A172 (cell line): ENCODE measurements at regions not wholly inside any gene's neighbourhood (a gene's known extent, or its start where the extent isn't known, plus 50 kb on each side); places are given as distances from the start of the nearest gene placed in this dataset.
"Not testable (repeated sequence)": the region's sequence is repeated elsewhere in the genome, so short reads cannot be mapped to it uniquely, and the experiment has no call there.

Experiments
- DNase-seq: peaks from one replicate; pipeline ENCODE4 v3.0.0-alpha.2; 2015; ENCODE audit warnings: low spot score

DNA sequence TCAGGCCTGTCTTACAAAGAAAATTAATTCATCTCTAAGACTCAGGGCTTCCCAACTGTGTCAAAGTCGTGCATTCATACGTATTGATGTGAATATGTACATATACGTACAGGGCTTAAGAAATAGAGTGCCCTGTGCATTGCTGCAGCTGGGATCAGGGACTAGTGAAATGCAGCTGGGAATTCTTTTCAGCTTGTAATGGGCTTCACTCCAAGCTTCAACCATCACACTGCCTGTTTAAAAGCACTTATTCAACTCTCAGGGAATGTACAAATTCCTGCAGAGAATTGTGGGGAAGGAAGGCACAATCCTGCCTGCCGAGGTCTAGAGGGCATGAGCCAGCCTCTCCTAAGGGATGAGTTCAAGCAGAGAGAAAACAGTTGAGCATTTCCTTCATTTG, 59.6 kb upstream of the MAN2A1 start:
- no peak for DNase-seq

DNA sequence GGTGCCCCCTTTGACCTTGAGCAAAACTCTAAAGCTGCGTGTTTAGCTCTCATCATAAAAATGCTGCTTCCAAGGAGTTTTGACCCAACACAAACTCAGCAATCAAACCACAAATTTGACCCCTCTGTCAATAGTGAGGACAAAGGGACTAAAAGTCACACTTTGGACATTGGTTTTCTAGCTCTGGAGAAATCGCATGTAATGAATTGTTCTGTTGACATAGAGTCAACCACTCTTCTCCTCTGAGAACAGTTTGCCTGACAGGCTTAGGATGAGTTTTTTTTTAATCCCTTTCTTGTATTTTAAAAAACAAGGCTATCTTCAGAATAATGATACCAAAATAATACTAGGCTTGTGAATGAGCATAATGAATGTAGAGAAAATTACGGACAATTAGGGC, 61.1 kb upstream of the MAN2A1 start:
- DNase-seq = no peak

DNA sequence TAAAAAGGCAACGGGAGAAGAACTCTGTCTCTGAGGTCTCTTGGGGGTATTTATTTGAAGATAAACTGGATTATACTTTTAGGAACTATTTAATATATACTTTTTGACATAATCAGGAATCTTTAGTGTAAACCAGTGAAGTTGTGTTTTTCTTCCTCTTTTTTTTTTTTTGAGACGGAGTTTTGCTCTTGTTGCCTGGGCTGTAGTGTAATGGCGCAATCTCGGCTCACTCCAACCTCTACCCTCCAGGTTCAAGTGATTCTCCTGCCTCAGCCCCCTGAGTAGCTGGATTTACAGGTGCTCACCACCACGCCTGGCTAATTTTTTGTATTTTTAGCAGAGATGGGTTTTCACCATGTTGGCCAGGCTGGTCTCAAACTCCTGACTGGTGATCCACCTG, 68.5 kb upstream of the MAN2A1 start:
- not testable (repeated sequence) for DNase-seq

DNA sequence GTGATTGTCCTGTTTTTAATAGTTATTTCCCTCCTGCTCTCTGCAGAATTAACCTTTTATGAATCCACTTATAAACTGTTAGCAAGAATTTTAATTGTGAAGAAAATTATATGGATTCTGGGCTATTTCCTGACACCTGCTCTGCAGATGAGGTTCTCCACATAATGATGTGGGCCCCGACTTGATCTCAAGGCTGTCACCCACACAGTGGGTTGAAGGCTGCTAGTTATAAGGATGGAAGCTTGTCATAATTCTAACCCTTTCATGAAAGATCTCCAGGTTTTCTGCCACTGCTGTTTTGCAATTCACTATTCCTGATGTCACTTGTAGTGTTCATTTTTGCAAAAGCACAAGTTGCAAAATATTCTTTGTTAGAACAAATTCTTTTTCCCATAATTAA, 69.1 kb upstream of the MAN2A1 start:
- DNase-seq = no peak

DNA sequence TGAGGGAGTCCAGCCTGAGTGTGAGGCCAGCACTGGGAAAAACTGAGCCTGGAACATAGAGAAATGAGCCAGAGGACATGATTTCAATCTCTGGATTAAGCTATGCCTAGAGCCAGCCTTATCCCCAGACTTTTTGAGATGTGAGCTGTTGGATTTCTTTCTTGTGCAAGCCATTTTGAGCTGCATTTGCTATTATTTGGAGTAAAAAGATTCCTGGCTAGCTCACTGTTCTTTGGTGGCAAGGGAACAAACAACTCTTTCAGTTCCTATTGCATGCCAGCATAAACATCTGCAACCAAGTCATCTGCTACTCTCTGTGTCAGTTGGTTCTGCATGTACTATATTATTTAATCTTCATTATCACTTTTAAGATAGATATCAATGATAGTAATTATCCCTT, 70.1 kb upstream of the MAN2A1 start:
- no peak for DNase-seq

DNA sequence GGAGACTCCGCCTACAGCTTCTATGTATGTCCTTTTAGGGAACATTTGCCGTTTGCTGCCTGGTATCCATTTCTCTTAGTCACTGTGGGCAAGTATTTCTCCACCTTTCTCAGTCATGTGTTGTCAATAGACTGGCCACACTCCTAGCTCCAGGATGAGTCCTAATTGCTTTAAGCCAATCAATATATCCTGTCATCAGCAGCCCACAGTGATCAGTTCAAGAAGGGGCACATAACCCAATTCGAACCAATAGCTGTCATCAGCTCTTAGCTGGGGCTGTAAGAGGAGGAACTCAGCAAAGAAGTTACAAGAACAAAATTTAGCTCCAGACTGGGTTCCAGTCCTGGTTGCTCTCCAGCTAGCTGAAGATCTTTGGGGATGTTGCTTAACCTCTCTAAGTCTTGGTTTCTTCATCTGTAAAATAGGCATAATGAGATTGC, 70.7 kb upstream of the MAN2A1 start:
- no peak for DNase-seq

DNA sequence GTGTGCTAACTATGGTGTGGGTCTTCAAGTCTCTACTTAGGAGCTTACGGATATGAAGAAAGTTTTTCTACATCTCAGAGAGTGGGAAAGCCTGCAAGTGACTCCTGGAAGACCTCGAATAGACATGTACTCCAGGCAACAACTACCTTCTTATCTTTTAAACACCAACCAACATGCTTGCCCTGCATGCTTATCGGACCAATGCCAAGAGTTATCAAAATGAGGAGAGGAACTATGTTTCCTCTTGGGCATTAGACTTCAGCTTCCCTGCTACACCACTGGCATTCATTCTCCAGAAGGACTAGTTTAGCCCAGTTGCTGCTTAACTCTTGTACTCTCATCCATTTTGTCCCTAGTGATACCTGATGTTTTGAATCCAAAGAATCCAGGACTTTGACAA, 74.7 kb upstream of the MAN2A1 start:
- DNase-seq = no peak

DNA sequence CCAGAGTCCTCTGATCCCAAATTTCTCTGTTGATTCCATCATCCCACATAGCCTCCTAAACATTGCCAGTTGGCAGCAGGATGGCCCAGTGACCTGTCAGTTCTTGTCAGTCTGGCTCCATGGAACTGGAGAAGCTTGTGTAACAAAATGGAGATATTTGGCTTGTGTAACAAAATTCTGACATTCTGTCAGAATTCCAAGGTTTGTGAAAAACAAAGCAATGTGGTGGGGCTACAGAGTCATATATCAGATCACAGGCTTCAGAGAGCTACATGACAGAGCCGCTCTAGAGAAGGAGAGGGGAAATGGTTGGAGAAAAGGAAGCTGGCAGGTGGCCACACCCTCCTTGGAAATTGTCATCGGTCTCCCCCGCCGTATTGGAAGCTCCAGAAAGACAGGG, 75.4 kb upstream of the MAN2A1 start:
- DNase-seq = no peak

DNA sequence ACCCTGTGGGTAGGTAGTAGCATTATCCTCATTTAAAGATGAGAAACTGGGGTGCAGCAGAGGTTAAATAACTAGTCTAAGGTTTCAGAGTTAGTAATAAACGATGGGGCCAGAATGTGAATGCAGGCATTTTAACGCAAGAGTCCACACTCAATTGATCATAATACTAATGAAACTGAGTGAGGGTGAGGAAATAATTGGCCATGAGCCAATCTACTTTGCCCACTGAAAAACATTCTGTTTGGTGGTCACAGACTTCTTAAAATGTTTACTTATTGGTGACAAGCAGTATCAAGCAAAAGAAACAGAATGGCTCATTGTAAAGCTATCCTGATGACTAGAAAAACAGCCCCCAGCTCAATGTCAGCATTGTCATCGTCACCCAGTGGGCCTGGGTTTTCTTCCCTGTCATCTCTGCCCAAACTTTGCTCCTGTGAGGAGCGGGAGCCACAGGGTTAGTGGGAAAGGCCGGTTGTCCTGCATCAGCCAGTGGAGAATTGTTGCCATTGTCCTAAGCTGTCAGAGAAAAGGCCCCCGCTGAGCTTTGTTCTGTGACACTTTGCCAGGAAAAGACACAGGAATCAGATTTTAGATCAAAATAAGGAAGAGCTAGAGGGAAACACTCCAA, 77.3 kb upstream of the MAN2A1 start:
- no peak for DNase-seq

DNA sequence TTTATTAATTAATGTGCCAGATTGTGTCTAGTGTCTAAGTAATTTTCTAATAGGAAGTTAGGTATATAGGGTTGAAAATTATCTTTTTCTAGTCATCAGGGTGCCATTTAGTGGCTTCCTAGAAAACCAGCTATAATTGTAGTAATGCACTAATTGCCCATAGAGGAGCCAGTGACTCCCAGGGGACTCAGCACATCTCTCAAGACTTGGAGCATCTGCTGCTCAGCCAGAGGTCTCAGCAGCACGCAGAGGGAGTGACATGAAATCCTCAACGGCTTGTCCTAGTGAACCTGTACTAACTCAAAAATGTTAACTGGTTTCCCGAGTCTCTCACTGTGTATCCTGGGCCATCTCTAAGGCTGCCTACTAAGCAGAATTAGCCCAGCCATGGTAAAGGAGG, 78.2 kb upstream of the MAN2A1 start:
- no peak for DNase-seq

DNA sequence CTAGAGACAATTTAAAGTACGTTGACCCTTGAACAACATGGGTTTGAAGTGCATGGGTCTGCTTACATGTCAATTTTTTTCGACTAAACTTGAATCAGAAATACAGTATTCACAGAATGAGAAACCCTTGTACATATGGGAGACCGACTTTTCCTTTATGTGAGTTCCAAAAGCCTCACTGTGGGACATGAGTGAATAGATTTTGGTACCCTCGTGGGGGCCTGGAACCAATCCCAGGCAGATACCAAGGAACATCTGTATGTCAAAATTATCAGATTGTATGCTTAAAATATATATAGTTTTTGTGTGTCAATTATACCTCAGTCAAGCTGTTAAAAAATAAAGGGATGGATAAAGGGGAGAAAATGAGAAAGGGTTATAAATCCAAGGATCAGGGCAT, 78.7 kb upstream of the MAN2A1 start:
- DNase-seq = no peak

DNA sequence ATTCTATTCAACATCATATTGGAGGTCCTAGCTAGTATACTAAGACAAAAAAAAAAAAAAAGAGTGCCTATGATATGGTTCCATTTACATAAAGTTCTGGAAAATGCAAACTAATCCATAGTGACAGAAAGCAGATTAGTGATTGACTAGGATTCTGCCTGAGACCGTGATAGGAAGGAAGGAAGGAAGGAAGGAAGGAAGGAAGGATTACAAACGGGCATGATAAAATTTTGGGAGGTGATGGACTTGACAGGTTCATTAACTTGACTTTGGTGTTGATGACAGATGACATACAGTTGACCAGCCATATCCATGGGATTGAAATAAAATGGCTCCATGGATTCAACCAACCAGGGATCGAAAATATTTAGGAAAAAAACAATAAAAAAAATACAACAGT, 79.1 kb upstream of the MAN2A1 start:
- DNase-seq = no peak

DNA sequence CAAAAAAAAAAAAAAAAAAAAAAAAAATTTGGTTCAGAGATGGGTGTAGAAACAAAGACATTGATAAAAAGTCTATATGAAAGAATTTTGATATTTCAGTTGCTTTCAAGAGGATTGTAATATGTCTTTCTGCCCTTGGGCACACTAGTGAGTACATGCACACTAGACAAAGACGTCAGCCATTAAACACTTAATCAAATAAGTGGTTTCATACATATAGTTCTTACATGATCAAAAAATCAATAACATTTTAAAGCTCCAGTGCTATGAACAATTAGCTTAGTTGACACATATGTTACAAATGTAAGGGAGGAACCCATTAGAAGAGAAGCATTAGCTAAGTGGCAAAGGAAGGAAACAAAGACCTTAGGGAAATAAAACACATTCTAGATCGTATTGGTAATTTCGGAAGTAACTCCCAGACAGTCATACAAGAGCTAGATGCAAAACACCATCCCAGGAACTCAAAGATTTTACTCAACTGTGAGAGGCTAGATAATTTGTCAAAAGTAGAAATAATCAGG, 84.5 kb upstream of the MAN2A1 start:
- DNase-seq = no peak

DNA sequence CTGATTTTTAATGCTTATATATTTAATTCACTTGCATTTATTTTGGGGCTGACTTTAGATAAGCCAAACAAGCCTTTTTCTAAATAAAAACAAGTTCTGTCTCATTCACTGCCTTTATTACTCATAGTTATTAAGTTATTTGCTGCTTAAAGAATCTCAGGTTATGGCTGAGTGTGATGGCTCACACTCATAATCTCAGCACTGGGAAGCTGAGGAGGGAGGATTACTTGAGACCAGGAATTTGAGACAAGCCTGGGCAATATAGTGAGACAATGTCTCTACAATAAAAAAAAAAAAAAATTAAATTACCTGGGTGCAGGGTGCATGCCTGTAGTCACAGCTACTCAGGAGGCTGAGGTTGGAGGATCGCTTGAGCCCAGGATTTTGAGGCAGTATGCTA, 85.0 kb upstream of the MAN2A1 start:
- DNase-seq = no peak

DNA sequence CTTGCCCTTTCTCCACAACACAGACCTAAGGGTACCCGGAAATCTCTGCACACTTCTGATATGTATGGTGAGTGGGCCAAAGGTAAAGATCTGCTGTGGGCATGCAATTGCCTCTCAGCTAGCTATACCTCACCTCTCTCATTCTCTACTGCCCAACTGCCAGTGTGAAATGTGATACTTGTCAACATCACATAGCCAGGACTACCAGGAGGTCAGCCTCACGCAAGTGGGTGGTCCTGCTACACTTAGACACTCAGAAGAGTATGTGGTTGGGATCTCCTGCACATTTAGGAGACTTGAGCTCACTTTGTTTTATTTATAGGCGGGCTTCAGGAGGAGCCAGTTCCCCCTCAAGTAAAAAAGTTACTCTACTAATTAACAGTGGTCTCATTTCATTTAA, 88.0 kb upstream of the MAN2A1 start:
- DNase-seq = no peak

DNA sequence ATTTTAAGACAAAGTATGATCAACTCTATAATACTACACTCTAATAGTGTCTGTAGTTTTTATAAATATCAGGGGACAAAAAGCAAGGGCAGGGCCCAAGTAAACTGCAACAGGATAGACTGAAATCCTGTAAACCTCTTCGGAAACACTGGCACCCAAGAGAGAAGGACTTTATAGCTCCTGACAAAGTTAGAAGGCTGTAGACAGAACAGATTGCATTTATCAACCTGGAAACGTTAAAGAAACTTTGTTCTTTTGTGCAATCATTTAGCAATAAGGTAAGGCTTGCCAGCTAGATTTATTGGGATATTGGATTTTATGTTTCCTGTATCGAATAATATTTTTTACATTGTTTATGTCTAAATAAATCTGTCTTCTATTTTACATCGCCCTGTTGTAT, 91.8 kb upstream of the MAN2A1 start:
- DNase-seq = no peak

DNA sequence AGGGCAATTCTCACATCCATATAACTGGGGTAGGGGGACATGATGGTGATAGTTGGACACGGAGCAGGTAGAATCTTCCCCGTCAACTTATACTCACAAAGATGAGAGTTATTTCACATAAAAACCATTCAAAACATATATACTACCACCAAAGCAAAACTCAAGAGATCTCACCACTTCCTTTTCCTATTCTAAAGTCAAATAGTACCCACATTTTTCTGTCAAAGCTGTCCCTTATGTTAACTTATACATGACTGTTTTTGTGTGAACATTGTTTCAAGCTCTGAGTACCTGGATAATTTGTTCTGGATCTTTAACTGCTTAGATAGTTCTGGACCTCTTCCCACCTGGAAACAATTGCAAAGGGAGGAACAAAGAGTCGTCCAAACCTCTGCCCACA, 95.5 kb upstream of the MAN2A1 start:
- no peak for DNase-seq

DNA sequence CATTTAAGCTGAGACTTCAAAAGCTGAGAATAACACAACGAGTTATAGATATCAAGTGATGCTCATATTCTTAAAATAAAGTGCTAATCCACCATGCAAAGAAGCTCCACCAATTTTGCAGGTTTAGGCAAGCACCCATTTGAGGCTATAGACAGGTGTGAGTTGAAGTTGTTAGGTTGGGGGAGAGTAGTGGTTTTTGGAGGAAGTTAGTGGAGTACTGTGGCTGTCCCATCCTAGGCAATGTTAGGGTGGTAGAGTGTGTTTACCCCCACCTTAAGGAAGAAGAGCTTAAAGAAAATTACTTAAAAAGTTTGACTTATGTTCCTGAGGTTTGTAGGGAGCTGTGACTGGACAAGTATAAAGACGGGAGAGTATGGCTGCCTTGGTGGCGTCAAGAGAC, 98.9 kb upstream of the MAN2A1 start:
- no peak for DNase-seq

DNA sequence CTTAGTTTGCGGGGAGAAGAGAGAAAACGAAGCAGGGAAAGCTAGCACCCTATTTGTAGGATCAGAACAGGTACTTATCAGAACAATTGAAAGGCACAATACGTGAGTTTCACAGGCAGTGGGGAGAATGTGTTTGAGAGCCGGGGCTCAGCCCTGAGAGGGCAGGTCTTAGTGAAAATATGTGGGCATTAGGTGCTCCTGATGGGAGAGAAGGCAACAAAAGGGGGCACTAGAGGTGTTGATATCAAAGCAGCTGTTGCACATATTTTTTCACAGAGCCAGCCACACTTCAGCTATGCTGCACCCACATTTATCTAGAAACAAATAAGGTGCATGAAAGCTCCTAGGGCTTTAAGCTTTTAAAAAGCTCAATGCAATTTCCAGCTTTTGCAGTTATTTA, 99.7 kb upstream of the MAN2A1 start:
- DNase-seq = no peak

DNA sequence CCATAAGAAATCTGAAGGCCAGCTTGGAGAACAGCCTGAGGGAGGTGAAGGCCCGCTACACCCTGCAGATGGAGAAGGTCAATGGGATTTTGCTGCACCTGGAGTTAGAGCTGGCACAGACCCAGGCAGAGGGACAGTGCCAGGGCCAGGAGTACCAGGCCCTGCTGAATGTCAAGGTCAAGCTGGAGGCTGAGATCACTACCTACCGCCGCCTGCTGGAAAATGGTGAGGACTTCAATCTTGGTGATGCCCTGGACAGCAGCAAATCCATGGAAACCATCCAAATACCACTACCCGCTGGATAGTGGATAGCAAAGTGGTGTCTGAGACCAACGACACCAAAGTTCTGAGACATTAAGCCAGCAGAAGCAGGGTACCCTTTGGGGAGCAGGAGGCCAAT, 100.5 kb upstream of the MAN2A1 start:
- no peak for DNase-seq

DNA sequence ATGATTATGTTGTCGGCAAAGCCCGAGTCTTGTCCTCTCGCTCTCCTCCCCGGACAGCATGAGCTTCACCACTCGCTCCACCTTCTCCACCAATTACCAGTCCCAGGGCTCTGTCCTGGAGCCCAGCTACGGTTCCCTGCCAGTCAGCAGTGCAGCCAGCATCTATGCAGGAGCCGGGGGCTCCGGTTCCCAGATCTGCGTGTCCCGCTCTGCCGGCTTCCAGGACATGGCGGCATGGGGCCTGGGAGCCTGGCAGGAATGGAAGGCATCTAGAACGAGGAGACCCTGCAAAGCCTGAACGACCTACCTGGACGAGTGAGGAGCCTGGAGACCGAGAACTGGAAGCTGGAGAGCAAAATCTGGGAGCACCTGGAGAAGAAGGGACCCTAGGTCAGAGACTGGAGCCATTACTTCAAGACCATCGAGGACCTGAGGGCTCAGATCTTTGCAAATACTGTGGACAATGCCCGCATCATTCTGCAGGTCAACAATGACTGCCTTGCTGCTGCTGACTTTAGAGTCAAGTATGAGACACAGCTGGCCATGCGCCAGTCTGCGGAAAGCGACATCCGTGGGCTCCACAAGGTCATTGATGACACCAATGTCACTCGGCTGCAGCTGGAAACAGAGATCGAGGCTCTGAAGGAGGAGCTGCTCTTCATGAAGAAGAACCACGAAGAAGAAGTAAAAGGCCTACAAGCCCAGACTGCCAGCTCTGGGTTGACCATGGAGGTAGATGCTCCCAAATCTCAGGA, 101.3 kb upstream of the MAN2A1 start:
- DNase-seq = no peak

DNA sequence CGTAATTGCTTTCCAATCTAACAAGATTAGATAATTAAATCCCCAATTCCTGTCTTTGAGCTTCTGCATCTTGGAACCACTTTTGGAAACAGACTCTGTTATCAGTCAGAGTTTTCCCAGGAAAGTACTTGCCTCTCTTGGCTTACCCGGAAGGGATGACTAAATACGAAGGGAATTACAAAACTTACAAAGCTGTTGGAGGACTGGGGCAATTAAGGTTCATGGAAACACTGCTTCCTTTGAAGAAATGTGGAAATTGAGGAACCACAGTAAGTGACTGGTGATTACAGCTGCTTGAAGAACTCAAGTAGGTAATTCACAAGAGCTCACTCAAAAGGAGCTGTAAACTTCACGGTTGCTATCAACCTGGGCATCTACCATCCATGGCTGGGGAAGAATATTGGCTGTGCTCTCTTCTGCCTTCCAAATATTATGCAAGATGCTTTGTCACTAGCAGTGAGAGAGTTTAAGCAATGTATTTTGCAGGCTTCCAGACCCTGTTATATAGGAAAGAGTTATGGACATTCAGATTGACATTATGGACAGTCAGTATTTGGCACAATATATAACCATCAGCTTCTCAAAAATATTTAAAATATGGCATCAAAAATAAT, 104.6 kb upstream of the MAN2A1 start:
- DNase-seq = peak; percentile 41

DNA sequence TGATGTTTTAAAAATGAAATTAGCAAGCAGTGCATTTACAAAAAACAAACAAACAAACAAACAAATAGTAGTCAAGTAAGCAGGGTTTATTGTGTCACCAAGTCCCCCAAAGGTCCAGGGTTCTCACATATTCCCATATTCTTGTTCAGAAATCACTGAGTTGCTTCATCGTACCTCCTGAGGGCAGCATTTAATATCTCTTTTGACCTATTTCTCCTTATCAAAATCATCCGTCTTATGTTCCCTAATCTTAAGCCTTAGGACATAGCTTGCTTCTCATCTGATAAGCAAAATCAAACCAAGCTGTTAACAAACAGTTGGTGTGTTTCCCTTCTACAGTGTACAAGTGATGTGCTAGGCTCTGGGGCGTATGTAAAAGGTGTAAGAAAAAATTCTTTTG, 109.5 kb upstream of the MAN2A1 start:
- DNase-seq = no peak
